ENCODE measurements at regions not wholly inside any gene's neighbourhood (a gene's known extent, or its start where the extent isn't known, plus 50 kb on each side); places are given as distances from the start of the nearest gene placed in this dataset.

- H3K4me3 ChIP-seq (ENCODE audit: low read depth, low read length): no peak overlapping the region
- TF ChIP-seq, protein P1, sequence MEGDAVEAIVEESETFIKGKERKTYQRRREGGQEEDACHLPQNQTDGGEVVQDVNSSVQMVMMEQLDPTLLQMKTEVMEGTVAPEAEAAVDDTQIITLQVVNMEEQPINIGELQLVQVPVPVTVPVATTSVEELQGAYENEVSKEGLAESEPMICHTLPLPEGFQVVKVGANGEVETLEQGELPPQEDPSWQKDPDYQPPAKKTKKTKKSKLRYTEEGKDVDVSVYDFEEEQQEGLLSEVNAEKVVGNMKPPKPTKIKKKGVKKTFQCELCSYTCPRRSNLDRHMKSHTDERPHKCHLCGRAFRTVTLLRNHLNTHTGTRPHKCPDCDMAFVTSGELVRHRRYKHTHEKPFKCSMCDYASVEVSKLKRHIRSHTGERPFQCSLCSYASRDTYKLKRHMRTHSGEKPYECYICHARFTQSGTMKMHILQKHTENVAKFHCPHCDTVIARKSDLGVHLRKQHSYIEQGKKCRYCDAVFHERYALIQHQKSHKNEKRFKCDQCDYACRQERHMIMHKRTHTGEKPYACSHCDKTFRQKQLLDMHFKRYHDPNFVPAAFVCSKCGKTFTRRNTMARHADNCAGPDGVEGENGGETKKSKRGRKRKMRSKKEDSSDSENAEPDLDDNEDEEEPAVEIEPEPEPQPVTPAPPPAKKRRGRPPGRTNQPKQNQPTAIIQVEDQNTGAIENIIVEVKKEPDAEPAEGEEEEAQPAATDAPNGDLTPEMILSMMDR (IDR thresholded peaks at IDR 0.05; ENCODE audit: borderline replicate concordance, insufficient read depth, low read depth, low read length): no peak
Observed at GRCh38 chr2:19419211-19419880, 60.9 kb upstream of the OSR1 start.

GRCh38 chr2:19416784-19417684, 58.6 kb upstream of the OSR1 start:
- TF ChIP-seq, protein P1 (IDR thresholded peaks at IDR 0.05; ENCODE audit: borderline replicate concordance, insufficient read depth, low read depth, low read length): no peak

GRCh38 chr2:19416083-19416482, 57.7 kb upstream of the OSR1 start:
- H3K4me3 ChIP-seq (ENCODE audit: low read depth, low read length): no peak overlapping the region
- TF ChIP-seq, protein P1 (IDR thresholded peaks at IDR 0.05; ENCODE audit: borderline replicate concordance, insufficient read depth, low read depth, low read length): no peak

More at GRCh38 chr2:19416784-19417684, 58.6 kb upstream of the OSR1 start:
- no peak overlapping the region for H3K4me3 ChIP-seq (ENCODE audit: low read depth, low read length)

DNA sequence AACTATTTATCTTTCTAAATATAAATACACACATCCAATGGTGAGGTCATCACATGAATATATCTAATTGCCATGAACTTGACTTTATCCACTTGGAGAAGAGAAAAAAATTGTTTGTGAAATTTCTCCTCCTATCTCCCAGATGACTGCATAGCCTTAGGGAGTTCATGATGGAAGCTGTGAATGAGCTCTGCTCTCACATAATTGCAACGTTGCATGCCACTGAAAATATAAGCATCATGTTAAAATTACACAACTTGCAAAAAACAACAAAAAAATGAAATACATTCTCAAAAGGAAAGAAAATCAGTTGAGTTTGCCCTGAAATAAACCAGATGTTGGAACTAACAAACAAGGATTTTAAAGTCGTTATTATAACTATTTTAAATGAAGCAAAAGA, 50.6 kb upstream of the OSR1 start:
- no peak overlapping the region for H3K4me3 ChIP-seq (ENCODE audit: low read depth, low read length)
- TF ChIP-seq, protein P1 (IDR thresholded peaks at IDR 0.05; ENCODE audit: borderline replicate concordance, insufficient read depth, low read depth, low read length): no peak

DNA sequence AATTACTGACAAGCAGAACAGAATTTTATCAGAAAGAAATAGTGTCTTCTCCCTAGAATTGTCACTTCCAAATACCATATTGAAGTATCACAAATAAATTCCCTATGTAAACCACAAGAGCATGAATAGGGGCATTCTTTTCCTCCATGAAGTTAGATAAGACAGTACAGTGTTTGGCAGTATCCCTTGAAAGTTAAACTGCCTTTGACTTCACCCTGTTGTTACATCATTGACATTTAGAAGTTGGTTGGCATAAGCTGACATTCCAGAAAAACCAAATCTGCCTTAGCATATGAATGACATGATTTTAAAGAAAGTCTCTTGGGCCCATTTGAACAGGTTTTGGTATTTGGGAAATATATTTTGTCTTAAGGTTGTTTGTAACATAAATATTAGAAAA, 50.2 kb upstream of the OSR1 start:
- TF ChIP-seq, protein P1 (IDR thresholded peaks at IDR 0.05; ENCODE audit: borderline replicate concordance, insufficient read depth, low read depth, low read length): no peak
- no peak overlapping the region for H3K4me3 ChIP-seq (ENCODE audit: low read depth, low read length)
